ENCODE measurements at regions not wholly inside any gene's neighbourhood (a gene's known extent, or its start where the extent isn't known, plus 50 kb on each side); places are given as distances from the start of the nearest gene placed in this dataset.

- no peak for TF ChIP-seq CTCF (conservative IDR thresholded peaks at IDR 0.05; ENCODE audit: low read length)
- DNase-seq (ENCODE audit: low read depth) = no peak
- no peak overlapping the region for H3K4me3 ChIP-seq (ENCODE audit: low read length)
Observed at GRCh38 chrX:134738445-134738844, 58.6 kb downstream of the PABIR2 start.

GRCh38 chrX:134737721-134738369 lies 59.2 kb downstream of the PABIR2 start:
- DNase-seq (ENCODE audit: low read depth) = peak; percentile 29
- TF ChIP-seq CTCF (conservative IDR thresholded peaks at IDR 0.05; ENCODE audit: low read length) = no peak
- no peak overlapping the region for H3K4me3 ChIP-seq (ENCODE audit: low read length)

GRCh38 chrX:134737061-134737460 lies 59.9 kb downstream of the PABIR2 start:
- DNase-seq (ENCODE audit: low read depth) = peak; percentile 89
- no peak for TF ChIP-seq CTCF (conservative IDR thresholded peaks at IDR 0.05; ENCODE audit: low read length)
- no peak overlapping the region for H3K4me3 ChIP-seq (ENCODE audit: low read length)

- H3K4me3 ChIP-seq (ENCODE audit: low read length) = no peak overlapping the region
- TF ChIP-seq CTCF (conservative IDR thresholded peaks at IDR 0.05; ENCODE audit: low read length) = no peak
- DNase-seq (ENCODE audit: low read depth) = no peak
Observed at GRCh38 chrX:134736356-134736755, 60.6 kb downstream of the PABIR2 start.

- no peak overlapping the region for H3K4me3 ChIP-seq (ENCODE audit: low read length)
- TF ChIP-seq CTCF (conservative IDR thresholded peaks at IDR 0.05; ENCODE audit: low read length) = no peak
- no peak for DNase-seq (ENCODE audit: low read depth)
Observed at GRCh38 chrX:134735015-134735414, 62.0 kb downstream of the PABIR2 start.

GRCh38 chrX:134734466-134734952 lies 62.5 kb downstream of the PABIR2 start:
- no peak for TF ChIP-seq CTCF (conservative IDR thresholded peaks at IDR 0.05; ENCODE audit: low read length)
- H3K4me3 ChIP-seq (ENCODE audit: low read length) = no peak overlapping the region
- peak; percentile 49 for DNase-seq (ENCODE audit: low read depth)

- DNase-seq (ENCODE audit: low read depth) = no peak
- H3K4me3 ChIP-seq (ENCODE audit: low read length) = no peak overlapping the region
- TF ChIP-seq CTCF (conservative IDR thresholded peaks at IDR 0.05; ENCODE audit: low read length) = no peak
Observed at GRCh38 chrX:134733591-134733990, 63.4 kb downstream of the PABIR2 start.

Measured in AG10803 (cell line).